ENCODE measurements at regions not wholly inside any gene's neighbourhood (a gene's known extent, or its start where the extent isn't known, plus 50 kb on each side); places are given as distances from the start of the nearest gene placed in this dataset.
A peak's percentile ranks its signal among the peaks of the same experiment; 100 is the strongest.

DNA sequence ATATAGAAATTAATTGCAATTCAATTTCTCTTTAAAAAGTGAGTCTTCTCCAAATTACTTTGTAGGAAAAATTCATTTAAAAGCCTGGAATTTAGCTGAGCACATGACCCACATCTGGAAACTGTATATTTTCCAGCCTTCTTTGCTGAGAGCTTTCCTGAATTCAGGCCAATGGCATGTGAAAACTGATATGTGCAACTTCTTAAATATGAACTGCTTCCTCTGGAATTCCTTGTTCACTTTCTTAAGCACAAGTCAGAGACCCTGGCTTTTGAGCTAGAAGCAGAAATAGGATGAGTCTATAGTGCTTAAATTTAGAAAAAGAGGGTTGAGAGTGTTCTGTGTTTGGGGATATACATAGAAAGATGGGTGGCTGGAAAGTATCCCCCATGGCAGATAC is 365.1 kb upstream of the MTPN start:
- Histone ChIP-seq H3K4me3 (ENCODE audit: low read depth, low read length) (no peak overlapping the region), H3K36me3 (ENCODE audit: insufficient read depth) (no peaks in the 10 kb centered on the region), H3K4me1 (ENCODE audit: insufficient read depth) (no peaks in the 10 kb centered on the region), H3K27ac (ENCODE audit: low read depth) (no peak overlapping the region)
- no peak for DNase-seq (ENCODE audit: extremely low spot score)

DNA sequence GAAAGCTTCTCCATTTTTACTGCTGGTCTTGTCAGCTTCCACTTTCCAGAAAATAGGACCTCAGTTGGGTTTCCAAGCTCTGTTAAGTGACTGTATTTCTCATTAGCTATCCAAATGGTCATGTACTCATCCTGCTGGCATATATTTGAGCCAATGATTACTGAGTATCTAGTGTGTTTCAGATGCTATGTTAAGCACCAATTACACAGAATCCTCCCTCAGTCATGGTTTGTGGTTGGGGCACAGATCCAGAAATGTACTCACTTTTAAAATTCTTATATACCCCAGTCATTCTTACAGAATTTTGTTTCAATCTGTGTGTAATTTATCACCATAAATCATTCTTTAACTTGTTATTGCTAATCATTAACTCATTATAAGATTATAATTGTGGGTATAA is 362.3 kb upstream of the MTPN start:
- no peaks in the 10 kb centered on the region for H3K4me1 ChIP-seq (ENCODE audit: insufficient read depth)
- H3K4me3 ChIP-seq (ENCODE audit: low read depth, low read length), result no peak overlapping the region
- no peak overlapping the region for H3K27ac ChIP-seq (ENCODE audit: low read depth)
- no peaks in the 10 kb centered on the region for H3K36me3 ChIP-seq (ENCODE audit: insufficient read depth)
- no peak for DNase-seq (ENCODE audit: extremely low spot score)

DNA sequence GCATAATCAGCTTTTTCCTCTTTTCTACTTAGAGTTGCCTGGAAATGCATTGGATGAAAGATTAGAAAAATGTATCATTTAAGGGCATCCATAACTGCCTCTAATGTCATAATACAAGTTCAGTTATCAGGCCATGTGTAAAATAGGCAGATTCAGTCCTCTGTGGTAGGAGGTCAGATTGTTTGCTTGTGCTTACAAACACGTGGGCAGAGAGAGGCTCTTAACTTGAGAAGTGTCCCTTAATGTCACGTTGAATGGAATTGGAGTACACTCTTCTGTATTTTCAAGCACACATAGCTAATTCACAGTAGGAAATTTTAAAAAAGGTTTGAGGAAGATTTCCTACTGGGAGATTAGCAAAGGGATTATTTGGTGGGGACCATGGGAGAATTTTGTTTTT is 359.8 kb upstream of the MTPN start:
- Histone ChIP-seq H3K27ac (ENCODE audit: low read depth) (no peak overlapping the region), H3K36me3 (ENCODE audit: insufficient read depth) (no peaks in the 10 kb centered on the region), H3K4me1 (ENCODE audit: insufficient read depth) (no peaks in the 10 kb centered on the region), H3K4me3 (ENCODE audit: low read depth, low read length) (no peak overlapping the region)
- WGBS, result 72% methylated on average over 2 of the region's 2 CpGs
- no peak for DNase-seq (ENCODE audit: extremely low spot score)

DNA sequence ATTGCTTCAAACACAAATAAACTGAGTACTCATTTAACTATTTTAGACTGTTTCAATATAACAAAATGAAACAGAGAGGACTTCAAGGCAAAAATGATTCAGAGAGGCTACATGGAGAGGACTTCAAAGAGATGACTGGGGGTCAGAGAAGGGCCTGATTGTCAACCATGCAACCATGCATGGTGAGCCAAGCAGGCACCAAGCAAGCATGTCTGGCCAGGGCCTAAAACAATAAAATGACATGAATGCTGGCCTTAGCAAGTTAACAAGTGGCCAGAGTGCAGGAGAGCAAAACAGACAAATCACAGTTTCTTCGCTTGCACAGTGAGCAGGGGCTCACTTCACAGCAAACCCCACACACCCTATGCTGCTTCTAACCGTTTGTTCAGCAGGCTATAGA is 356.5 kb upstream of the MTPN start:
- no peak overlapping the region for H3K27ac ChIP-seq (ENCODE audit: low read depth)
- H3K4me3 ChIP-seq (ENCODE audit: low read depth, low read length), result no peak overlapping the region
- H3K36me3 ChIP-seq (ENCODE audit: insufficient read depth), result no peaks in the 10 kb centered on the region
- no peak for DNase-seq (ENCODE audit: extremely low spot score)
- 79% methylated on average over 2 of the region's 2 CpGs for WGBS
- no peaks in the 10 kb centered on the region for H3K4me1 ChIP-seq (ENCODE audit: insufficient read depth)

DNA sequence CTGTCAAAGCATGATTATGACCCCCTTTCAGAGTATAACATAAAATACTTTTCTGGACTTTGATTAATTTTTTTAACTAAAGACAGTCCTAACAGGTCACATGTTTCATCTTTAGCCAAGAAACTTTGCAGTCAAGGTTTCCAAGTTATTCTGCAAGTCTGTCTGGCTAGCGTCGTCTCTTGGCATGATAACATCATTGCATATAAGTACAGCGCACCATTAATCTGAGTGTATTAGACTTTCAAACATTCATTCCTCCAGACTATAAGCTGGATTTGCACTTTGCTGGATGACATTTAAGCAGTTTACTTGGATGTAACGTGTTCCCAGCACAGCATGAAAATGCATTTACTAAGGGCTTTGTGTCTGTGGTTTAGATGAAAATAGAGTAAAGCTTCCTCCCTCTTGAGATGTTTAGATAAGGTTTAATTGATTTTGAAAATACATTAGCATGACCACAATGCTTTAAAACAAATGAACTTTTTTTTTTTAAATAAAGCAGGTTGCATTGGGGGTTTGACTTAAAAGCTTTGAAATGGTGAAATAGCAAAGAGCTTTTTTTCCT is 349.0 kb upstream of the MTPN start:
- no peaks in the 10 kb centered on the region for H3K36me3 ChIP-seq (ENCODE audit: insufficient read depth)
- H3K27ac ChIP-seq (ENCODE audit: low read depth), result no peak overlapping the region
- DNase-seq (ENCODE audit: extremely low spot score), result peak; percentile 17
- H3K4me1 ChIP-seq (ENCODE audit: insufficient read depth), result no peaks in the 10 kb centered on the region
- WGBS, result 16% methylated on average over 4 of the region's 4 CpGs
- no peak overlapping the region for H3K4me3 ChIP-seq (ENCODE audit: low read depth, low read length)

DNA sequence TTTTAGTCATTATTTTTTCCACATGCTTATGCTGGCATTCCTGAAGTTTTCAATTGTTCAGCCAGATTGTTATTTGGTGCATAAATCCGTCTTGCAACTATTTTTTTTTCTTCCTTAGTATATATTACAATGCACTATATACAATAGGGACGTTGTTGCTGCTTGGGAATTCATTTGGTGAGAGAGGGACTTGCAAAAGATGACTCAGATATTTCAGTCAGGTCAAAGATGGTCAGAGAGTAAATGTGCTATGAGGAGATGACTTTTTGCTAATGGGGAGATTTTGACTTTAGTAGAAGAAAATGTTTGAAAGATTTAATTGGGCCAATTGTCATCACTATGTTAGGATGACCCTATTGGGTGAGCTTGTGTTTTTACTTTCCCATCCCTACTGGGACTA is 348.4 kb upstream of the MTPN start:
- no peak overlapping the region for H3K27ac ChIP-seq (ENCODE audit: low read depth)
- DNase-seq (ENCODE audit: extremely low spot score), result no peak
- H3K4me1 ChIP-seq (ENCODE audit: insufficient read depth), result no peaks in the 10 kb centered on the region
- no peak overlapping the region for H3K4me3 ChIP-seq (ENCODE audit: low read depth, low read length)
- H3K36me3 ChIP-seq (ENCODE audit: insufficient read depth), result no peaks in the 10 kb centered on the region
- 26% methylated on average over 2 of the region's 2 CpGs for WGBS

DNA sequence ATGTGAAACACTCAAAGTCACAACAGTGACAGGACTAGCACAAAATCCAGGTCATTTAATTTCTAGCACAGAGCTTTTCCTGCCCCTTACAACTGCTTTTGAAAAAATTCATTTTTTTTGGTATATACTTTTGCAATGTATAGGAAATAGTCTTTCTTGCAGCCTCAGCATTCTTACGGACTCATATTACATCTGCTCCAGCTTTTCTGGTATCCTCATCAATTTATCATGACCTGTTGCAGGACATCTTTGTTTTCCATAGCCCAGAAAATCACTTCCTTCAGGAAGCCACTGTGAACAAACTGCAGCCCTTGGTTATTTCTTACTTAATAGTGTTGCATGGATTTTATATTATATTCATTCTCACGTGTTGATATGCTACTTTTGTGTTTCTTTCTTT is 347.9 kb upstream of the MTPN start:
- Histone ChIP-seq H3K4me3 (ENCODE audit: low read depth, low read length) (no peak overlapping the region), H3K36me3 (ENCODE audit: insufficient read depth) (no peaks in the 10 kb centered on the region), H3K4me1 (ENCODE audit: insufficient read depth) (no peaks in the 10 kb centered on the region), H3K27ac (ENCODE audit: low read depth) (no peak overlapping the region)
- DNase-seq (ENCODE audit: extremely low spot score), result no peak
- 69% methylated on average over 2 of the region's 2 CpGs for WGBS

DNA sequence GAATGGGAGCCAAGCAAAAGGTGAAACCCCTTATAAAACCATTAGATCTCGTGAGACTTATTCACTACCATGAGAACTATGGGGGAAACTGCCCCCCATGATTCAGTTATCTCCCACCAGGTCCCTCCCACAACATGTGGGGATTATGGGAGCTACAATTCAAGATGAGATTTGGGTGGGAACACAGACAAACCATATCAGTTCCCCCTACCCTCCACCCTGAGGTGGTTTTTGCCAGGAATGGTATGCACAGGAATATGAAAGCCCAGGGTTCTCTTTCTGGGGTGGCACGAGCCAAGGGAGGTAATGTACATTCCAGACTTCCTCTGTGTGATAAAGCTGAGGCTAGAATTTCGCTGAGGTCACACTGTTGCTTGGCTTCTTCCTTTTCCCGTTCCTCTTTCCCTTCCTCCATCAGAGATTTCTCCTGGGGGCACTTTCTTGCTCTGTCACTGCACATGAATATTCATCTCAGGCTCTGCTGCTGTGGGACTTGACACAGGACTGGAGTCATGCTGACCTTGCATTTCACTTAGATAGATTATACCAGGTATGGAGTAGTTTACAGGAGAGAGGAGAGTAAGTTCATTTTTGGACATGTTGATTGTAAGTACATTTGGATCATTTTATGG is 347.0 kb upstream of the MTPN start:
- 77% methylated on average over 4 of the region's 4 CpGs for WGBS
- no peak overlapping the region for H3K4me3 ChIP-seq (ENCODE audit: low read depth, low read length)

DNA sequence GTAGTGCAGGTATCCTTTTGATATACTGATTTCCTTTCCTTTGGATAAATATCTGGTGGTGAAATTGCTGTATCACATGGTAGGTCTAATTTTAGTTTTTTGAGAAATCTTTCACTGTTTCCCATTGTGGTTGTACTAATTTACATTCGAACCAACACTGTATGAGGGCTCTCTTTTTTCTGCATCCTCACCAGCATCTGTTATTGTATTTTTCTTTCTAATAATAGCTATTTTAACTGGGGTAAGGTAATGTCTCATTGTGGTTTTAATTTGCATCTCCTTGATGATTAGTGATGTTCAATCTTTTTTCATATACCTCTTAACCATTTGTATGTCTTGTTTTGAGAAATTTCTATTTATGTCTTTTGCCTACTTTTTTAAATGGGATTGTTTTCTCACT is 335.4 kb upstream of the MTPN start:
- no peaks in the 10 kb centered on the region for H3K4me1 ChIP-seq (ENCODE audit: insufficient read depth)
- no peaks in the 10 kb centered on the region for H3K36me3 ChIP-seq (ENCODE audit: insufficient read depth)
- H3K4me3 ChIP-seq (ENCODE audit: low read depth, low read length), result no peak overlapping the region
- no peak overlapping the region for H3K27ac ChIP-seq (ENCODE audit: low read depth)
- 78% methylated on average over 1 of the region's 1 CpG for WGBS
- DNase-seq (ENCODE audit: extremely low spot score), result no peak

More for the DNA sequence above, 347.0 kb upstream of the MTPN start:
- Histone ChIP-seq H3K36me3 (ENCODE audit: insufficient read depth) (no peaks in the 10 kb centered on the region), H3K4me1 (ENCODE audit: insufficient read depth) (no peaks in the 10 kb centered on the region), H3K27ac (ENCODE audit: low read depth) (no peak overlapping the region)
- DNase-seq (ENCODE audit: extremely low spot score), result no peak

DNA sequence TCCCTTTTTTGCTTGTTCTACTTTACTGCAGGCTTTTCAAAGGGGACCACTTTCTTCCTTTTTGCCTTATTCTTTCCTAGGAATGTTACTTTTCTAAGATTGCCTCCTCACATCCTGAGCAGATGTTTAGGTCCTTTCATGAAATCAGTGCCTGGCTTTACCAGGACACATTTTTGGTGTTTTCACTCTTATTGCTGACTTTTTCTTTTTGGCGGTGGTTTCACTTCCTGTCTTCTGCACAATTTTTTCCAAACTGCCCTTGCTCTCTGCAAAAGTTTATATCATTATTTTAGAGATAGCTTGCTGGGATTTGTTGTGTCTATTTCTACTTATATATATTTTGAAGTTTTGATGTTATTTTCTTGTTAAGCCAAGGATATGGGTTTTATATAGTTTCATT is 332.2 kb upstream of the MTPN start:
- H3K36me3 ChIP-seq (ENCODE audit: insufficient read depth), result no peaks in the 10 kb centered on the region
- no peaks in the 10 kb centered on the region for H3K4me1 ChIP-seq (ENCODE audit: insufficient read depth)
- H3K4me3 ChIP-seq (ENCODE audit: low read depth, low read length), result no peak overlapping the region
- no peak overlapping the region for H3K27ac ChIP-seq (ENCODE audit: low read depth)
- DNase-seq (ENCODE audit: extremely low spot score), result no peak
- WGBS, result 80% methylated on average over 1 of the region's 1 CpG

DNA sequence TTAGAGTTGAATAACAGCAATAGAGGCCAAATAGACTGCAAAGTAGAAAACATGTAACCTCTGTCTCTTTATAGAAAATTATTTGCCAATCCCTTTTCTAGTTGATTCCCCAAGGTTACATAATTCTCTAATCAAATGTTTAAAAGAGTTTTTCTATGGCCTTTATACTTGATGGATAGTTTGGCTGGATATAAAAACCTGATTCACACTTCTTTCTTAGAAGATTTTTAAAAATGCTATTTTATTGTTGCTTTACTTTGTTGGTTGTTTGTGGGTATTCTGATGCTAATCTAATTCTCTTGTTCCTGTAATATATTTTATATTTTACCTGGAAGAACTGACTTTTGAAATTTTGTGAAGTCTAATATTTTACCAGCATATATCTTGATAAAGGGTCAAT is 331.1 kb upstream of the MTPN start:
- no peak for DNase-seq (ENCODE audit: extremely low spot score)
- H3K4me1 ChIP-seq (ENCODE audit: insufficient read depth), result no peaks in the 10 kb centered on the region
- H3K4me3 ChIP-seq (ENCODE audit: low read depth, low read length), result no peak overlapping the region
- H3K27ac ChIP-seq (ENCODE audit: low read depth), result no peak overlapping the region
- no peaks in the 10 kb centered on the region for H3K36me3 ChIP-seq (ENCODE audit: insufficient read depth)

DNA sequence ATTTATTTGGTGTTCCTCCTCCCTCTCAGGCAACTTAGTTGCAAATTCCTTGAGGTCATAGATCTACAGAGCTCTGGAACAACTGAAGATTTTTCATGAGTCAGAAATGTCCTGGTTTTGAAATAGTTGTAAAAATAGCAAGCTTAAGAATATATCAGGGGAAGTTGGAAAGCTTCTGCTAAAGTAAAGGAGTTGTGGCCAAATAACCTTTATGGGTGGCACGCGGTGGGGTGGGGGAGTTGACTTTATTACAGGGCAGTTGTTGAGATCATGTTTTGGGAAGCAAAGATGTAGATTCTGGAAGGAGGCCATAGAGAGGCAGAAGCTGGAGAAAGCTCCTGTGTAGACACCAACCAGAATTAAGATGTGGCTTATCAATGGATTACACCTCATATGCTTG is 326.0 kb upstream of the MTPN start:
- no peak for DNase-seq (ENCODE audit: extremely low spot score)
- 72% methylated on average over 2 of the region's 2 CpGs for WGBS
- Histone ChIP-seq H3K27ac (ENCODE audit: low read depth) (no peak overlapping the region), H3K4me3 (ENCODE audit: low read depth, low read length) (no peak overlapping the region), H3K4me1 (ENCODE audit: insufficient read depth) (no peaks in the 10 kb centered on the region), H3K36me3 (ENCODE audit: insufficient read depth) (no peaks in the 10 kb centered on the region)

DNA sequence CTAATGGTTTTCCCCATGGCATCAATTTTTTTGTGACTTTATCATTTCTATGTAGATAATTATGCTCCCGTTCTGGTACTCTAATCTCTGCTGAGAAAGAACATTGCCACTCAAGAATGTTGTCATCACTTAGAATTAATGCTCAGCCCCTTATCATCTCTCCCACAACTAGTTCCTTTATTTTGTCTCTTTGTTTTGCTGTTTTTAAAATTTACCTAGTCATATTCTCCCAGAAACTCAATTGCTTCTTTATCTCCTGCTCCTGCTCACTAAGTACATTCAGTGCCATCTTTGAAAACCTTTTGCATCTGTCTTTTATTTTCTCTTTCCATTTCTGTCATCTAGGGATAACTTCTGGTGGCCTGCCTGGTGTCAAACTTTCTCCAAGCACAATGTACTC is 324.9 kb upstream of the MTPN start:
- WGBS, result 79% methylated on average over 1 of the region's 1 CpG
- DNase-seq (ENCODE audit: extremely low spot score), result no peak
- H3K4me3 ChIP-seq (ENCODE audit: low read depth, low read length), result no peak overlapping the region
- no peaks in the 10 kb centered on the region for H3K4me1 ChIP-seq (ENCODE audit: insufficient read depth)
- H3K27ac ChIP-seq (ENCODE audit: low read depth), result no peak overlapping the region
- H3K36me3 ChIP-seq (ENCODE audit: insufficient read depth), result no peaks in the 10 kb centered on the region

DNA sequence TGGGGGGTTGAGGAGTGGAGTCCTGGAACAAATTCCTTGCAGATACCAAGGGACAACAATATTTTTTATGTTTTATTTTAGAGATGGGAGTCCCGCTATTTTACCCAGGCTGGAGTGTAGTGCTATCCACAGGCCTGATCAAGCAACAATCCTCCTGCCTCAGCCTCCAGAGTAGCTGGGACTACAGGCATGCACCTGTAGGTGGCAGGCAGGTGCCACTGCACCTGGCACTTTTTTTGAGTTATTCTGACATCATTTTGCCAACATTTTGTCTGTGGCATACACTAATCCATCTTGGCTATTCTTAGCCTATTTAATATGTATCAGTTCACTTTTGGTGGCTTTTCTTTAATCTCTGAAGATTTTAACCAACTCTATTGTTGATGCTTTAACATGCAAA is 317.8 kb upstream of the MTPN start:
- WGBS, result 98% methylated on average over 1 of the region's 1 CpG
- no peaks in the 10 kb centered on the region for H3K4me1 ChIP-seq (ENCODE audit: insufficient read depth)
- no peak for DNase-seq (ENCODE audit: extremely low spot score)
- no peak overlapping the region for H3K4me3 ChIP-seq (ENCODE audit: low read depth, low read length)
- no peak overlapping the region for H3K27ac ChIP-seq (ENCODE audit: low read depth)
- H3K36me3 ChIP-seq (ENCODE audit: insufficient read depth), result no peaks in the 10 kb centered on the region

DNA sequence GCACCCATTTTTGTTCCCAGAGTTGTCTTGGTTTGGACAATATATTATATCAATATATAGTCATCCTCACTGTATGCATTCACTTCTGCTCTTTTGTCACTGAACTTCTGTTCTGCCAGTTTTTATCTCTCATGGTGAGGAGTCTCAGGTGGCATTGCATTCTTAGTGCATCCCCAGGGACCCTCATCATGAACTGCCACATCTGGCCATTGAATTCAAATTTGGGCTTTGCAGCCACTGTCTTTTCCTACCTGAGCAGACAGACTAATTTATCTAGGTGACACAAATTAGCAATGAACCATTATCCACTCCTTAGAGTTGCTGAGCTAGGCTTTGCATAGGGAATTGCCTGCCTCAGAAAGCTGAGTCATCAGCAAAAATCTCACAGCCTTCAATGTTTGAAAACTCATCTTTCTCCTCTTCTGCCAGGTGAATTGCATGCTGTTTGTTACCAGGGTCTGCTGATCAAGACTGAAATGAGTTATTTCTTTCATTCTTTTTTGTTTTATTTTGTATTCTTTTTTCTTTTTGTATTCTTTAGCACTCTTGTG is 316.8 kb upstream of the MTPN start:
- Histone ChIP-seq H3K36me3 (ENCODE audit: insufficient read depth) (no peaks in the 10 kb centered on the region), H3K27ac (ENCODE audit: low read depth) (no peak overlapping the region), H3K4me3 (ENCODE audit: low read depth, low read length) (no peak overlapping the region), H3K4me1 (ENCODE audit: insufficient read depth) (no peaks in the 10 kb centered on the region)
- DNase-seq (ENCODE audit: extremely low spot score), result no peak
